ENCODE measurements at regions not wholly inside any gene's neighbourhood (a gene's known extent, or its start where the extent isn't known, plus 50 kb on each side); places are given as distances from the start of the nearest gene placed in this dataset.

DNA sequence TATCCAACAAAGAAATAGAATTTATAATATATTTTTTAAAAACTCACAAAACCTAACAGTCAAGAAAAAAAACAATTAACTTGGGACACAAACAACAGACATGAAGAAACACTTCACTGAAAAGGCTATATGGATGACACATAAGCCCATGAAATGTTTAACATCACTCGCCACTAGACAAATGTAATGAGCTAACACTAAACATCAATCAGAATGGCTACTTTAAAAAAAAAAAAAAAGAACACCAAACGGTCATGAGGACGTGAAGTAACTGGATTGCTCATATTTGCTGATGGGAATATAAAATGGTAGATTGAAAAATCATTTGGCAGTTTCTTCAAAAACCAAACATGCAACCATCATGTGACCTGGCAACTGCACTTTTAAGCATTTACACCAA is 97.3 kb upstream of the RGPD4 start:
- TF ChIP-seq HNRNPL (IDR thresholded peaks at IDR 0.05; ENCODE audit: low read depth, low read length) = no peak
- TF ChIP-seq, protein P1, sequence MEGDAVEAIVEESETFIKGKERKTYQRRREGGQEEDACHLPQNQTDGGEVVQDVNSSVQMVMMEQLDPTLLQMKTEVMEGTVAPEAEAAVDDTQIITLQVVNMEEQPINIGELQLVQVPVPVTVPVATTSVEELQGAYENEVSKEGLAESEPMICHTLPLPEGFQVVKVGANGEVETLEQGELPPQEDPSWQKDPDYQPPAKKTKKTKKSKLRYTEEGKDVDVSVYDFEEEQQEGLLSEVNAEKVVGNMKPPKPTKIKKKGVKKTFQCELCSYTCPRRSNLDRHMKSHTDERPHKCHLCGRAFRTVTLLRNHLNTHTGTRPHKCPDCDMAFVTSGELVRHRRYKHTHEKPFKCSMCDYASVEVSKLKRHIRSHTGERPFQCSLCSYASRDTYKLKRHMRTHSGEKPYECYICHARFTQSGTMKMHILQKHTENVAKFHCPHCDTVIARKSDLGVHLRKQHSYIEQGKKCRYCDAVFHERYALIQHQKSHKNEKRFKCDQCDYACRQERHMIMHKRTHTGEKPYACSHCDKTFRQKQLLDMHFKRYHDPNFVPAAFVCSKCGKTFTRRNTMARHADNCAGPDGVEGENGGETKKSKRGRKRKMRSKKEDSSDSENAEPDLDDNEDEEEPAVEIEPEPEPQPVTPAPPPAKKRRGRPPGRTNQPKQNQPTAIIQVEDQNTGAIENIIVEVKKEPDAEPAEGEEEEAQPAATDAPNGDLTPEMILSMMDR (IDR thresholded peaks at IDR 0.05 in 2 of 3, conservative IDR thresholded peaks at IDR 0.05 in 1 of 3; ENCODE audit: insufficient read depth in 2 of 3, low read depth in 1 of 3, low read length in 3 of 3) = no peak
- no peak for TF ChIP-seq RAD21 (CRISPR knock-in tag; conservative IDR thresholded peaks at IDR 0.05 in 1 of 2, IDR thresholded peaks at IDR 0.05 in 1 of 2)
- no peak for TF ChIP-seq HMG20A (CRISPR knock-in tag; conservative IDR thresholded peaks at IDR 0.05)
- no peak for TF ChIP-seq YY1 (IDR thresholded peaks at IDR 0.05; ENCODE audit: borderline replicate concordance in 1 of 3, control insufficient read depth in 1 of 3, extremely low read depth in 1 of 3, insufficient read depth in 3 of 3, insufficient read length in 1 of 3, insufficient replicate concordance in 2 of 3, low read depth in 1 of 3, low read length in 2 of 3)
- TF ChIP-seq EP300 (IDR thresholded peaks at IDR 0.05; ENCODE audit: low read length) = no peak
- no peak for TF ChIP-seq KLF6 (CRISPR knock-in tag; IDR thresholded peaks at IDR 0.05; ENCODE audit: borderline replicate concordance)
- TF ChIP-seq STAG1 (CRISPR knock-in tag; IDR thresholded peaks at IDR 0.05; ENCODE audit: borderline replicate concordance) = no peak
- no peak for TF ChIP-seq SP2 (IDR thresholded peaks at IDR 0.05; ENCODE audit: extremely low read depth, low read depth, low read length, poor library complexity, severe bottlenecking)
- no peak for TF ChIP-seq FOXK1 (CRISPR knock-in tag; IDR thresholded peaks at IDR 0.05; ENCODE audit: borderline replicate concordance)
- no peak for TF ChIP-seq ZNF274 (IDR thresholded peaks at IDR 0.05; ENCODE audit: borderline replicate concordance, low read depth, low read length)
- no peak for TF ChIP-seq ZNF282 (CRISPR knock-in tag; IDR thresholded peaks at IDR 0.05)

Measured in K562 (cell line).